ENCODE measurements at regions not wholly inside any gene's neighbourhood (a gene's known extent, or its start where the extent isn't known, plus 50 kb on each side); places are given as distances from the start of the nearest gene placed in this dataset.

DNA sequence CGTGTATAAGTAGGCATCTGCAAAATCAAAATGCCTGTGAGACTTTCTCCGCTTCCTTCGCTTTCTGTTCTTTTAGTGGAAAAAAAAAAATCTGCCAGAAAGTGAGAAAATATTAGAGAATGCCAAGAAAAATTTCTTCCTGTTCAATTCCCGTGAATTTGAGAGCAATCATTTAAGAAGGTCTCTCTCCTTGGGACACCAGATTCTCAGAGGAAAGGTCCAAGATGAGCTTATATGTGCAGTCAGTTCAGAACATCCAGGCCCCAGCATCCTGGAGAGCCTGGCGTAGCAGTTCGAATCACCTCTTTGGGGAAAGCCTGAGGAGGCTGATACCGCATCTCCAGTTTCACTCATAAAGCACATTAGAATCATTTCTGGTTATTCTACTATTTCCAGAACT, 912.8 kb downstream of the GALC start:
- TF ChIP-seq, protein P1, sequence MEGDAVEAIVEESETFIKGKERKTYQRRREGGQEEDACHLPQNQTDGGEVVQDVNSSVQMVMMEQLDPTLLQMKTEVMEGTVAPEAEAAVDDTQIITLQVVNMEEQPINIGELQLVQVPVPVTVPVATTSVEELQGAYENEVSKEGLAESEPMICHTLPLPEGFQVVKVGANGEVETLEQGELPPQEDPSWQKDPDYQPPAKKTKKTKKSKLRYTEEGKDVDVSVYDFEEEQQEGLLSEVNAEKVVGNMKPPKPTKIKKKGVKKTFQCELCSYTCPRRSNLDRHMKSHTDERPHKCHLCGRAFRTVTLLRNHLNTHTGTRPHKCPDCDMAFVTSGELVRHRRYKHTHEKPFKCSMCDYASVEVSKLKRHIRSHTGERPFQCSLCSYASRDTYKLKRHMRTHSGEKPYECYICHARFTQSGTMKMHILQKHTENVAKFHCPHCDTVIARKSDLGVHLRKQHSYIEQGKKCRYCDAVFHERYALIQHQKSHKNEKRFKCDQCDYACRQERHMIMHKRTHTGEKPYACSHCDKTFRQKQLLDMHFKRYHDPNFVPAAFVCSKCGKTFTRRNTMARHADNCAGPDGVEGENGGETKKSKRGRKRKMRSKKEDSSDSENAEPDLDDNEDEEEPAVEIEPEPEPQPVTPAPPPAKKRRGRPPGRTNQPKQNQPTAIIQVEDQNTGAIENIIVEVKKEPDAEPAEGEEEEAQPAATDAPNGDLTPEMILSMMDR (IDR thresholded peaks at IDR 0.05): no peak
- no peak for TF ChIP-seq POLR2A (IDR thresholded peaks at IDR 0.05)

Data from esophagus squamous epithelium (tissue), 4 donors.